Suprapubic skin (tissue), 4 donors: ENCODE measurements at regions not wholly inside any gene's neighbourhood (a gene's known extent, or its start where the extent isn't known, plus 50 kb on each side); places are given as distances from the start of the nearest gene placed in this dataset.

ENCODE experiments used
- DNase-seq, 2 donors: peaks; one replicate each; pipeline ENCODE4 v3.0.0-alpha.2; 2019; ENCODE audit warnings: low spot score in 2 of 2
- H3K27ac ChIP-seq: fragments of 200-600 bp; sonication (generic); one replicate; pipeline ENCODE4 v1.5.1; 2019
- H3K27me3 ChIP-seq: fragments of 200-600 bp; sonication (generic); one replicate; pipeline ENCODE4 v1.5.1; 2019
- H3K36me3 ChIP-seq: fragments of 200-600 bp; sonication (generic); one replicate; pipeline ENCODE4 v1.5.1; 2019
- H3K4me1 ChIP-seq: fragments of 200-600 bp; sonication (generic); one replicate; pipeline ENCODE4 v1.5.1; 2019
- H3K4me3 ChIP-seq: fragments of 200-600 bp; sonication (generic); one replicate; pipeline ENCODE4 v1.5.1; 2019; ENCODE audit warnings: mild to moderate bottlenecking
- H3K9me3 ChIP-seq: fragments of 200-600 bp; sonication (generic); one replicate; pipeline ENCODE4 v1.5.1; 2019
- EP300 ChIP-seq: sonication (generic); formaldehyde crosslinking; IDR thresholded peaks from one replicate; pipeline ENCODE4 v1.6.1; 2017; ENCODE audit warnings: antibody characterized with exemption
- POLR2A ChIP-seq, 2 donors: fragments of 450-650 bp; IDR thresholded peaks; one replicate each; pipeline ENCODE4 v1.6.1; 2017; ENCODE audit warnings: antibody characterized with exemption in 2 of 2, mild to moderate bottlenecking in 2 of 2, moderate library complexity in 2 of 2
- POLR2AphosphoS5 ChIP-seq, 3 donors: sonication (generic); formaldehyde crosslinking; IDR thresholded peaks; one replicate each; pipeline ENCODE4 v1.6.1; 2017; ENCODE audit warnings: antibody characterized with exemption in 3 of 3
- WGBS: methylation state at CpG from one replicate; pipeline ENCODE4 v1.1.5; 2018; 5-methylcytosine and 5-hydroxymethylcytosine counted together
- TF ChIP-seq, protein P1 (sequence below), 2 donors: fragments of 200-600 bp in 1 of 2; fragments of 450-650 bp in 1 of 2; sonication (generic) in 1 of 2; IDR thresholded peaks; one replicate each; pipeline ENCODE4 v1.5.1; 2016 to 2019; ENCODE audit warnings: antibody characterized with exemption in 2 of 2, mild to moderate bottlenecking in 1 of 2, moderate library complexity in 1 of 2

DNA sequence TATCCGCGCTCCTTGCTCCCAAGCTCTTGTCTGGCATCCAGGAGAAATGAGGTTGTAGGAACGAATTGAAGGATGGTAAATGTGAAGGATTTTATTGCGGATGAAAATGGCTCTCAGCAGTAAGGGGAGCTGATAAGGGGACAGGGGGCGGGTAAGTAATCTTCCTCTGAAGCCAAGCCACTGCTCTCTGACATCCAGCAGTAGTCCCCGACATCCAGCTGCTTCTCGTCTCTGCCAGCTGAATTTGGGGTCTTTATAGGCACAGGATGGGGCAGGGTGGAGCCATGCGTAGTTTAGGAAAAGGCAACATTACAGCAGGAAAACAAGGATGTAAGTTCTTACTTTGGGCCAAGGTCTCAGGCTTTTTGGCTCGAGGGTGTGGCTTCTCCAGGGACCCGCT is 1370.1 kb upstream of the RAG2 start:
- WGBS: 86% methylated on average over 10 of the region's 10 CpGs
- no peaks in the 10 kb centered on the region for H3K4me1 ChIP-seq
- no peak for DNase-seq
- H3K36me3 ChIP-seq: no peaks in the 10 kb centered on the region
- H3K27me3 ChIP-seq: no peaks in the 10 kb centered on the region
- TF ChIP-seq, protein P1, sequence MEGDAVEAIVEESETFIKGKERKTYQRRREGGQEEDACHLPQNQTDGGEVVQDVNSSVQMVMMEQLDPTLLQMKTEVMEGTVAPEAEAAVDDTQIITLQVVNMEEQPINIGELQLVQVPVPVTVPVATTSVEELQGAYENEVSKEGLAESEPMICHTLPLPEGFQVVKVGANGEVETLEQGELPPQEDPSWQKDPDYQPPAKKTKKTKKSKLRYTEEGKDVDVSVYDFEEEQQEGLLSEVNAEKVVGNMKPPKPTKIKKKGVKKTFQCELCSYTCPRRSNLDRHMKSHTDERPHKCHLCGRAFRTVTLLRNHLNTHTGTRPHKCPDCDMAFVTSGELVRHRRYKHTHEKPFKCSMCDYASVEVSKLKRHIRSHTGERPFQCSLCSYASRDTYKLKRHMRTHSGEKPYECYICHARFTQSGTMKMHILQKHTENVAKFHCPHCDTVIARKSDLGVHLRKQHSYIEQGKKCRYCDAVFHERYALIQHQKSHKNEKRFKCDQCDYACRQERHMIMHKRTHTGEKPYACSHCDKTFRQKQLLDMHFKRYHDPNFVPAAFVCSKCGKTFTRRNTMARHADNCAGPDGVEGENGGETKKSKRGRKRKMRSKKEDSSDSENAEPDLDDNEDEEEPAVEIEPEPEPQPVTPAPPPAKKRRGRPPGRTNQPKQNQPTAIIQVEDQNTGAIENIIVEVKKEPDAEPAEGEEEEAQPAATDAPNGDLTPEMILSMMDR (IDR thresholded peaks at IDR 0.05): no peak
- TF ChIP-seq POLR2AphosphoS5 (IDR thresholded peaks at IDR 0.05): no peak
- no peak for TF ChIP-seq POLR2A (IDR thresholded peaks at IDR 0.05)
- no peak for TF ChIP-seq EP300
- no peak overlapping the region for H3K27ac ChIP-seq
- no peak overlapping the region for H3K4me3 ChIP-seq
- H3K9me3 ChIP-seq: no peaks in the 10 kb centered on the region

- 93% methylated on average over 10 of the region's 10 CpGs for WGBS
- Histone ChIP-seq H3K27me3 (no peaks in the 10 kb centered on the region), H3K36me3 (no peaks in the 10 kb centered on the region), H3K9me3 (no peaks in the 10 kb centered on the region), H3K27ac (no peak overlapping the region), H3K4me1 (no peaks in the 10 kb centered on the region), H3K4me3 (no peak overlapping the region)
- TF ChIP-seq, protein P1 (IDR thresholded peaks at IDR 0.05): no peak
- TF ChIP-seq EP300 (no peak), POLR2AphosphoS5 (IDR thresholded peaks at IDR 0.05) (no peak), POLR2A (IDR thresholded peaks at IDR 0.05) (no peak)
- no peak for DNase-seq
Observed at GRCh38 chr11:37967635-37968034, 1369.6 kb upstream of the RAG2 start.

DNA sequence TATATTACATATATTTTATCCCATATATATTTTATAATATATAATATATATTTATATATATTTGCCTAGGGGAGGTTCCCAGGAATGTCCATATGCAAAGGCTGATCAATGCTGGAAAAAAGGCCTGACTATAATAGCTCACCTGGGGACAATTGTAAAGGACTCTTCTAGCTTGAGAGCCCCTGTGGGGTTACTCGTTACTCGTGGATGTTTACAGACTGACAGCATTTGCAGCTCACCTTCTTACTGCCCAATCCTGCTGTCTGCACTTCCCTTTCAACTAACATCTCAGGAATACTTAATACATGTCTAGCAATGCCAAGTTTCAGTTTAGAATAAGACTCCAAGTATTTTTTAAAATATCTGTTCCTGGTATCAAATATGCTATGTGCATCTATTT is 1365.4 kb upstream of the RAG2 start:
- H3K9me3 ChIP-seq: peaks cover 4% of the 10 kb centered on the region
- H3K4me1 ChIP-seq: no peaks in the 10 kb centered on the region
- H3K36me3 ChIP-seq: no peaks in the 10 kb centered on the region
- H3K4me3 ChIP-seq: no peak overlapping the region
- WGBS: 62% methylated on average over 2 of the region's 2 CpGs
- DNase-seq: no peak
- no peak for TF ChIP-seq EP300
- no peak for TF ChIP-seq POLR2AphosphoS5 (IDR thresholded peaks at IDR 0.05)
- TF ChIP-seq, protein P1 (IDR thresholded peaks at IDR 0.05): no peak
- TF ChIP-seq POLR2A (IDR thresholded peaks at IDR 0.05): no peak
- H3K27ac ChIP-seq: no peak overlapping the region
- H3K27me3 ChIP-seq: no peaks in the 10 kb centered on the region

GRCh38 chr11:37957717-37958116 is 1359.7 kb upstream of the RAG2 start:
- Histone ChIP-seq H3K27ac (no peak overlapping the region), H3K9me3 (peaks cover 6% of the 10 kb centered on the region), H3K27me3 (no peaks in the 10 kb centered on the region), H3K36me3 (no peaks in the 10 kb centered on the region), H3K4me3 (no peak overlapping the region), H3K4me1 (no peaks in the 10 kb centered on the region)
- no peak for DNase-seq
- WGBS: 87% methylated on average over 1 of the region's 1 CpG
- TF ChIP-seq POLR2AphosphoS5 (IDR thresholded peaks at IDR 0.05) (no peak), POLR2A (IDR thresholded peaks at IDR 0.05) (no peak), EP300 (no peak)
- TF ChIP-seq, protein P1 (IDR thresholded peaks at IDR 0.05): no peak

DNA sequence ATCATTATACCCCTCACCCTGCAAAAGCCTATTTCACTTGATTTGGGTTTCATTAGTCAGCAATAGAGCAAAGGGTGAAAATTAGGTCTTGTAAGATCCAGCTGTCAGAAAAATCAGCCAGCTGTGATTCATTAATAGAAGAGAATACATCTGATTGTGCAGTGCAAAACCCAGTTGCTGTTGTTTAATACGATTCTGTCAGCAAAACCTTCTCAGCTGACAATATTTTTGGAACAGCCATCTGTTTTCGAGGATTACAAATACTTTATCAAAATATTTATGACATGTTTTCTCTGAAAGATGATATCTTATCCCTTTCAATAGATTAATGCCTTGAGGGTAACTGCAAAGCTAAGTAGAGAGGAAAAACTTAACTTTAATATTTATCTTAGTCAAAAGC is 1354.0 kb upstream of the RAG2 start:
- no peak overlapping the region for H3K27ac ChIP-seq
- no peaks in the 10 kb centered on the region for H3K9me3 ChIP-seq
- H3K4me3 ChIP-seq: no peak overlapping the region
- no peaks in the 10 kb centered on the region for H3K36me3 ChIP-seq
- DNase-seq: no peak
- 23% methylated on average over 2 of the region's 2 CpGs for WGBS
- H3K4me1 ChIP-seq: no peaks in the 10 kb centered on the region
- TF ChIP-seq EP300: no peak
- TF ChIP-seq, protein P1 (IDR thresholded peaks at IDR 0.05): no peak
- no peak for TF ChIP-seq POLR2AphosphoS5 (IDR thresholded peaks at IDR 0.05)
- no peak for TF ChIP-seq POLR2A (IDR thresholded peaks at IDR 0.05)
- H3K27me3 ChIP-seq: no peaks in the 10 kb centered on the region
